Heart left ventricle (tissue), 16 donors: ENCODE measurements at regions not wholly inside any gene's neighbourhood (a gene's known extent, or its start where the extent isn't known, plus 50 kb on each side); places are given as distances from the start of the nearest gene placed in this dataset.
A peak's percentile ranks its signal among the peaks of the same experiment; 100 is the strongest.

Experiments
- ATAC-seq, 4 donors: fragments of 200-7000 bp; cut with Tn5 transposase; one replicate each; pipeline ENCODE4 v1.9.1; 2020 to 2022; ENCODE audit warnings: moderate library complexity in 4 of 4, mild to moderate bottlenecking in 3 of 4, moderate number of reproducible peaks in 1 of 4
- DNase-seq, 5 donors: peaks; one replicate each; pipeline ENCODE4 v3.0.0-alpha.2; 2020
- H3K27ac ChIP-seq, 12 donors: fragments of 200-600 bp; sonication (generic) in 4 of 12; one replicate each; pipeline versions ENCODE4 v1.5.0 to v1.8.0; 2016 to 2022; ENCODE audit warnings: mild to moderate bottlenecking in 2 of 12
- H3K27me3 ChIP-seq, 9 donors: fragments of 200-600 bp; sonication (generic) in 2 of 9; one replicate each; pipeline versions ENCODE4 v1.5.1 to v1.8.0; 2016 to 2022; ENCODE audit warnings: mild to moderate bottlenecking in 3 of 9
- H3K36me3 ChIP-seq, 9 donors: fragments of 200-600 bp; sonication (generic) in 2 of 9; one replicate each; pipeline versions ENCODE4 v1.5.0 to v1.8.0; 2018 to 2022; ENCODE audit warnings: mild to moderate bottlenecking in 2 of 9
- H3K4me1 ChIP-seq, 12 donors: fragments of 200-600 bp; sonication (generic) in 4 of 12; one replicate each; pipeline versions ENCODE4 v1.5.0 to v1.8.0; 2016 to 2022; ENCODE audit warnings: mild to moderate bottlenecking in 3 of 12
- H3K4me3 ChIP-seq, 12 donors: fragments of 200-600 bp; sonication (generic) in 4 of 12; one replicate each; pipeline versions ENCODE4 v1.5.0 to v1.8.0; 2017 to 2022; ENCODE audit warnings: mild to moderate bottlenecking in 9 of 12, moderate library complexity in 4 of 12
- H3K9me3 ChIP-seq, 12 donors: fragments of 200-600 bp; sonication (generic) in 4 of 12; one replicate each; pipeline versions ENCODE4 v1.5.0 to v1.8.0; 2016 to 2022; ENCODE audit warnings: mild to moderate bottlenecking in 1 of 12
- POLR2A ChIP-seq, 2 donors: fragments of 450-650 bp; IDR thresholded peaks; one replicate each; pipeline ENCODE4 v1.6.1; 2017; ENCODE audit warnings: antibody characterized with exemption in 2 of 2, mild to moderate bottlenecking in 2 of 2, moderate library complexity in 2 of 2
- WGBS, 4 donors: extraction: QIAGEN DNeasy Blood & Tissue Kit in 2 of 4; methylation state at CpG; one replicate each; pipeline versions ENCODE4 v1.1.5 to v1.1.7; 2013 to 2018; 5-methylcytosine and 5-hydroxymethylcytosine counted together
- intact Hi-C, 10 donors: fragments of 100-400 bp; cut with DNase I; formaldehyde crosslinking; loops; one replicate each; pipeline versions ENCODE4 v1.11.1 to v1.14.2; 2022
- TF ChIP-seq, protein P1 (sequence below), 12 donors: fragments of 200-600 bp; sonication (generic) in 4 of 12; IDR thresholded peaks; one replicate each; pipeline versions ENCODE4 v1.5.0 to v1.8.0; 2018 to 2022; ENCODE audit warnings: antibody characterized with exemption in 12 of 12, mild to moderate bottlenecking in 5 of 12
- donor health status: ischemic (EF 13 %, LVEDD 7.1; RV severe dilation, severe dysfunction).
- donor health status: healthy with polysubstance abuse.
- donor health status: DM: no; HTN: yes; CAD: no.
- donor health status: DM: no; HTN: no; CAD: no.
- donor health status: ischemic (EF 25% LVEDD 6.9; RV normal size, moderate dysfunction).
- donor health status: ischemic (EF 25% LVEDD 5.7; RV mildly dilated, moderate dysfunction).
- donor health status: healthy.
- donor health status: DM: yes; HTN: yes; CAD: no.
- donor health status: ischemic (EF 35%, LVEDD 5.7; RV mildly dilated, moderate dysfunction).
- donor health status: nonischemic (EF 11% LVEDD 7.7; RV severe dilation, severe dysfunction).
- donor health status: DM: yes; HTN: yes; CAD: no.
- donor health status: PGD.
- donor health status: ischemic (EF 29% LVEDD 5.4; RV normal size, mild dysfunction).
- donor health status: nonischemic (EF 23%, LVEDD 6.1; RV moderate dilation, normal function).

GRCh38 chr2:222797261-222797660 lies 63.6 kb upstream of the ACSL3 start:
- H3K4me3 ChIP-seq, result no peak overlapping the region
- peaks cover 0 to 37% (median 23%) of the 10 kb centered on the region in 12 donors for H3K4me1 ChIP-seq
- H3K9me3 ChIP-seq, result no peaks in the 10 kb centered on the region
- DNase-seq (no peak), ATAC-seq (peak in 1 of 4 donors; percentile 42)
- intact Hi-C loops, result loop anchor here (2.0 to 10.0 kb wide), 10 partner anchors 55 to 110 kb away; partner anchors contain the start of gene ACSL3 (in 5 of the 10)
- 16 to 37% (median 29%) methylated on average over 2 of the region's 2 CpGs for WGBS, 4 donors
- H3K27me3 ChIP-seq, result no peaks in the 10 kb centered on the region
- no peak for TF ChIP-seq POLR2A (IDR thresholded peaks at IDR 0.05)
- TF ChIP-seq, protein P1, sequence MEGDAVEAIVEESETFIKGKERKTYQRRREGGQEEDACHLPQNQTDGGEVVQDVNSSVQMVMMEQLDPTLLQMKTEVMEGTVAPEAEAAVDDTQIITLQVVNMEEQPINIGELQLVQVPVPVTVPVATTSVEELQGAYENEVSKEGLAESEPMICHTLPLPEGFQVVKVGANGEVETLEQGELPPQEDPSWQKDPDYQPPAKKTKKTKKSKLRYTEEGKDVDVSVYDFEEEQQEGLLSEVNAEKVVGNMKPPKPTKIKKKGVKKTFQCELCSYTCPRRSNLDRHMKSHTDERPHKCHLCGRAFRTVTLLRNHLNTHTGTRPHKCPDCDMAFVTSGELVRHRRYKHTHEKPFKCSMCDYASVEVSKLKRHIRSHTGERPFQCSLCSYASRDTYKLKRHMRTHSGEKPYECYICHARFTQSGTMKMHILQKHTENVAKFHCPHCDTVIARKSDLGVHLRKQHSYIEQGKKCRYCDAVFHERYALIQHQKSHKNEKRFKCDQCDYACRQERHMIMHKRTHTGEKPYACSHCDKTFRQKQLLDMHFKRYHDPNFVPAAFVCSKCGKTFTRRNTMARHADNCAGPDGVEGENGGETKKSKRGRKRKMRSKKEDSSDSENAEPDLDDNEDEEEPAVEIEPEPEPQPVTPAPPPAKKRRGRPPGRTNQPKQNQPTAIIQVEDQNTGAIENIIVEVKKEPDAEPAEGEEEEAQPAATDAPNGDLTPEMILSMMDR (IDR thresholded peaks at IDR 0.05), result peak in 10 of 12 donors; percentile 28 to 55 (median 46)
- peak overlapping the region in 5 of 12 donors; percentile 19 to 61 (median 30) for H3K27ac ChIP-seq
- no peaks in the 10 kb centered on the region for H3K36me3 ChIP-seq

DNA sequence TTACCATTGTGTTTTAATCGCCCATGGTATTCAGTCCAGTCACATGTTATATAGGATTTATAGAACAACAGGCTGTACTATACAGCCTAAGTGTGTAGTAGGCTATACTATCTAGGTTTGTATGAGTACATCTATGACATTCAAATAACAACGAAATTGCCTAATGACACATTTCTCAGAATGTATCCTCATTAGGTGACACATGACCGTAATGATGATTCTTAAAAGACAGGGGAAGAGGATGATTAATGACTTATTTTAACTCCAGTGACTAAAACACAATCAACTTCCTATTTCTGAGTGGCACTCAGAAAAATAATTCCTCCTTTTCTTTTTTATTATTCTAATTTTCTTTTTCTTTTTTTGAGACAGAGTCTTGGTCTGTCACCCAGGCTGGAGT lies 63.0 kb upstream of the ACSL3 start:
- intact Hi-C loops, result loop anchor here (2.0 to 10.0 kb wide), 10 partner anchors 56 to 109 kb away; partner anchors contain the start of gene ACSL3 (in 5 of the 10)
- ATAC-seq (no peak), DNase-seq (no peak)
- no peaks in the 10 kb centered on the region for H3K27me3 ChIP-seq
- H3K27ac ChIP-seq, result peak overlapping the region in 1 of 12 donors; percentile 61
- peaks cover 0 to 31% (median 17%) of the 10 kb centered on the region in 12 donors for H3K4me1 ChIP-seq
- no peaks in the 10 kb centered on the region for H3K9me3 ChIP-seq
- no peaks in the 10 kb centered on the region for H3K36me3 ChIP-seq
- TF ChIP-seq, protein P1 (IDR thresholded peaks at IDR 0.05), result no peak
- no peak for TF ChIP-seq POLR2A (IDR thresholded peaks at IDR 0.05)
- no peak overlapping the region for H3K4me3 ChIP-seq
- WGBS, 4 donors, result 77 to 84% (median 82%) methylated on average over 3 of the region's 3 CpGs

GRCh38 chr2:222798528-222798927 lies 62.3 kb upstream of the ACSL3 start:
- Histone ChIP-seq H3K4me1 (peaks cover 0 to 31% (median 17%) of the 10 kb centered on the region in 12 donors), H3K9me3 (no peaks in the 10 kb centered on the region), H3K36me3 (no peaks in the 10 kb centered on the region), H3K4me3 (no peak overlapping the region), H3K27me3 (no peaks in the 10 kb centered on the region), H3K27ac (peak overlapping the region in 1 of 12 donors; percentile 59)
- no peak for TF ChIP-seq POLR2A (IDR thresholded peaks at IDR 0.05)
- TF ChIP-seq, protein P1 (IDR thresholded peaks at IDR 0.05), result no peak
- ATAC-seq, result no peak
- no peak for DNase-seq
- intact Hi-C loops, result loop anchor here (5.0 to 10.0 kb wide), 8 partner anchors 56 to 109 kb away; partner anchors contain the start of gene ACSL3 (in 5 of the 10)

DNA sequence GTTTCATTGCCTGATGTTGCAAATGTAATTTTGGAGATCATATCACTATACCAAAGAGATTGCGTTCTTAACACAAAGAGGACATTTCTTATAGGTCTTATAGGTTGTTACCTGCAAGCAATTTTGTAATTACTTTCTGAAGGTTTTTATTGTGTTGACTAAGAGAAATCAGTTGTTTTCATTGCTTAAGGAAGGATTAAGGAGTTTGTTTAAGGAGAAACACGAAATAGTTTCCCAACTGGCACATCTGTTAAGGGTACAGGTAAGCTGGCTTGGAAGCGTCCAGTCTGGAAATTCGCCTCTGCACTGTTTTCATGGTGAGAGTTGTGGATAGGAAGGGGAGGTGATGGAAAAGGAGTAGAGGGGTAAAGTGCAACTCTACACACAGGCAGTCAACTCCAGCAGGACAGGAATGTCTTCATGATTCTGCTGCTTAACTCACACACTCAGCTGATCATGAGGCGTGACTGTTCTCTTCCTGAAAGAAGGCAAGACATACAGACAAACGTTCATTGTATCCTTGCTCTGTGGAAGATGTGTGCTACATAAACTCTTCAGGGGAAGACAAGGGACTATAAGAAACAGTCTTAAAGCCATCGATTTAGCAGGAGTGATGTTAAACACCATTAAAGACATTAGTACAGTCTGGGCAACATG lies 61.4 kb upstream of the ACSL3 start:
- intact Hi-C loops, result loop anchor here (5.0 to 10.0 kb wide), 8 partner anchors 57 to 108 kb away; partner anchors contain the start of gene ACSL3 (in 5 of the 10)
- H3K36me3 ChIP-seq, result no peaks in the 10 kb centered on the region
- TF ChIP-seq POLR2A (IDR thresholded peaks at IDR 0.05), result no peak
- TF ChIP-seq, protein P1 (IDR thresholded peaks at IDR 0.05), result no peak

More for the DNA sequence above, 61.4 kb upstream of the ACSL3 start:
- H3K4me1 ChIP-seq, result peaks cover 0 to 31% (median 17%) of the 10 kb centered on the region in 12 donors
- H3K4me3 ChIP-seq, result no peak overlapping the region
- H3K9me3 ChIP-seq, result no peaks in the 10 kb centered on the region
- DNase-seq, result no peak
- no peaks in the 10 kb centered on the region for H3K27me3 ChIP-seq
- WGBS, 4 donors, result 89 to 94% (median 92%) methylated on average over 7 of the region's 7 CpGs
- H3K27ac ChIP-seq, result no peak overlapping the region
- no peak for ATAC-seq
